Upper lobe of left lung (tissue), 6 donors: ENCODE measurements at regions not wholly inside any gene's neighbourhood (a gene's known extent, or its start where the extent isn't known, plus 50 kb on each side); places are given as distances from the start of the nearest gene placed in this dataset.

Source experiments
- ATAC-seq, 2 donors: fragments of 200-7000 bp; cut with Tn5 transposase; one replicate each; pipeline ENCODE4 v1.9.1; 2022; ENCODE audit warnings: mild to moderate bottlenecking in 2 of 2, moderate library complexity in 2 of 2; ENCODE audit not compliant: low FRiP score in 2 of 2
- DNase-seq, 2 donors: peaks; one replicate each; pipeline ENCODE4 v3.0.0-alpha.2; 2019 to 2020
- H3K27ac ChIP-seq, 4 donors: fragments of 200-600 bp; sonication (generic); one replicate each; pipeline ENCODE4 v1.5.1; 2016 to 2019
- H3K27me3 ChIP-seq, 4 donors: fragments of 200-600 bp; sonication (generic); one replicate each; pipeline ENCODE4 v1.5.1; 2017 to 2019
- H3K36me3 ChIP-seq, 4 donors: fragments of 200-600 bp; sonication (generic); one replicate each; pipeline ENCODE4 v1.5.1; 2016 to 2019
- H3K4me1 ChIP-seq, 4 donors: fragments of 200-600 bp; sonication (generic); one replicate each; pipeline ENCODE4 v1.5.1; 2018 to 2019
- H3K4me3 ChIP-seq, 4 donors: fragments of 200-600 bp; sonication (generic); one replicate each; pipeline ENCODE4 v1.5.1; 2017 to 2019; ENCODE audit warnings: mild to moderate bottlenecking in 2 of 4, moderate library complexity in 1 of 4
- H3K9me3 ChIP-seq, 4 donors: fragments of 200-600 bp; sonication (generic); one replicate each; pipeline ENCODE4 v1.5.1; 2018 to 2019
- CTCF ChIP-seq, 6 experiments: fragments of 450-650 bp in 4 of 6; fragments of 200-600 bp in 2 of 6; sonication (generic) in 2 of 6; IDR thresholded peaks; one replicate each; pipeline ENCODE4 v1.5.1; 2016 to 2019; ENCODE audit warnings: antibody characterized with exemption in 6 of 6
- EP300 ChIP-seq, 4 donors: sonication (generic); formaldehyde crosslinking; IDR thresholded peaks; one replicate each; pipeline ENCODE4 v1.5.1; 2017; ENCODE audit warnings: antibody characterized with exemption in 4 of 4, control low read depth in 2 of 4
- POLR2A ChIP-seq, 4 donors: fragments of 450-650 bp; IDR thresholded peaks; one replicate each; pipeline ENCODE4 v1.5.1; 2016 to 2017; ENCODE audit warnings: antibody characterized with exemption in 4 of 4, mild to moderate bottlenecking in 2 of 4
- POLR2AphosphoS5 ChIP-seq, 2 donors: sonication (generic); formaldehyde crosslinking; IDR thresholded peaks; one replicate each; pipeline ENCODE4 v1.5.1; 2017; ENCODE audit warnings: antibody characterized with exemption in 2 of 2
- WGBS, 2 donors: methylation state at CpG; one replicate each; pipeline ENCODE4 v1.1.5; 2017 to 2018; 5-methylcytosine and 5-hydroxymethylcytosine counted together
- donor health status: DM: no; HTN: no; CAD: no; lungs with moderate emphysema.
- donor health status: DM: no; HTN: yes; CAD: no; lungs with severe emphysema.

GRCh38 chr10:44847110-44847509 lies 64.0 kb upstream of the TMEM72 start:
- Histone ChIP-seq H3K4me3 (no peak overlapping the region), H3K27me3 (no peaks in the 10 kb centered on the region), H3K27ac (no peak overlapping the region), H3K4me1 (no peaks in the 10 kb centered on the region), H3K36me3 (no peaks in the 10 kb centered on the region), H3K9me3 (no peaks in the 10 kb centered on the region)
- no peak for TF ChIP-seq POLR2AphosphoS5 (IDR thresholded peaks at IDR 0.05)
- TF ChIP-seq EP300 (IDR thresholded peaks at IDR 0.05) = no peak
- TF ChIP-seq POLR2A (IDR thresholded peaks at IDR 0.05) = no peak
- no peak for TF ChIP-seq CTCF (IDR thresholded peaks at IDR 0.05)
- ATAC-seq = no peak
- DNase-seq = no peak
- WGBS, 2 donors = 94 to 99% methylated on average over 2 to 3 of the region's 3 CpGs

GRCh38 chr10:44848211-44848610 lies 62.9 kb upstream of the TMEM72 start:
- ATAC-seq (no peak), DNase-seq (no peak)
- no peak overlapping the region for H3K27ac ChIP-seq
- no peak for TF ChIP-seq EP300 (IDR thresholded peaks at IDR 0.05)
- H3K4me1 ChIP-seq = no peaks in the 10 kb centered on the region
- no peaks in the 10 kb centered on the region for H3K27me3 ChIP-seq
- no peaks in the 10 kb centered on the region for H3K36me3 ChIP-seq
- 86 to 96% methylated on average over 4 of the region's 4 CpGs for WGBS, 2 donors
- H3K9me3 ChIP-seq = no peaks in the 10 kb centered on the region
- no peak overlapping the region for H3K4me3 ChIP-seq

- Histone ChIP-seq H3K9me3 (no peaks in the 10 kb centered on the region), H3K4me3 (no peak overlapping the region), H3K36me3 (no peaks in the 10 kb centered on the region), H3K27me3 (no peaks in the 10 kb centered on the region), H3K27ac (no peak overlapping the region), H3K4me1 (no peaks in the 10 kb centered on the region)
- no peak for TF ChIP-seq POLR2A (IDR thresholded peaks at IDR 0.05)
- TF ChIP-seq EP300 (IDR thresholded peaks at IDR 0.05) = no peak
- TF ChIP-seq POLR2AphosphoS5 (IDR thresholded peaks at IDR 0.05) = no peak
- no peak for TF ChIP-seq CTCF (IDR thresholded peaks at IDR 0.05)
- DNase-seq (no peak), ATAC-seq (no peak)
- WGBS, 2 donors = 86 to 94% methylated on average over 1 to 2 of the region's 2 CpGs
These were observed 61.2 kb upstream of the TMEM72 start for GRCh38 chr10:44849936-44850335.

- Histone ChIP-seq H3K27ac (no peak overlapping the region), H3K4me1 (no peaks in the 10 kb centered on the region), H3K27me3 (no peaks in the 10 kb centered on the region), H3K36me3 (no peaks in the 10 kb centered on the region), H3K9me3 (no peaks in the 10 kb centered on the region), H3K4me3 (no peak overlapping the region)
- no peak for ATAC-seq
- 53 to 58% methylated on average over 7 to 8 of the region's 8 CpGs for WGBS, 2 donors
- no peak for DNase-seq
- TF ChIP-seq POLR2A (IDR thresholded peaks at IDR 0.05) = no peak
- no peak for TF ChIP-seq POLR2AphosphoS5 (IDR thresholded peaks at IDR 0.05)
- TF ChIP-seq EP300 (IDR thresholded peaks at IDR 0.05) = no peak
- TF ChIP-seq CTCF (IDR thresholded peaks at IDR 0.05) = no peak
These were observed 60.7 kb upstream of the TMEM72 start for GRCh38 chr10:44850356-44850934.

GRCh38 chr10:44851413-44851812 lies 59.7 kb upstream of the TMEM72 start:
- TF ChIP-seq POLR2AphosphoS5 (IDR thresholded peaks at IDR 0.05) (no peak), EP300 (IDR thresholded peaks at IDR 0.05) (no peak), POLR2A (IDR thresholded peaks at IDR 0.05) (no peak), CTCF (IDR thresholded peaks at IDR 0.05) (no peak)
- DNase-seq (no peak), ATAC-seq (no peak)
- no peak overlapping the region for H3K4me3 ChIP-seq
- H3K36me3 ChIP-seq = no peaks in the 10 kb centered on the region
- 89 to 94% methylated on average over 10 of the region's 10 CpGs for WGBS, 2 donors
- no peaks in the 10 kb centered on the region for H3K4me1 ChIP-seq
- H3K9me3 ChIP-seq = no peaks in the 10 kb centered on the region
- H3K27me3 ChIP-seq = no peaks in the 10 kb centered on the region
- H3K27ac ChIP-seq = no peak overlapping the region
